ENCODE measurements at regions not wholly inside any gene's neighbourhood (a gene's known extent, or its start where the extent isn't known, plus 50 kb on each side); places are given as distances from the start of the nearest gene placed in this dataset.
"Not testable (repeated sequence)": the region's sequence is repeated elsewhere in the genome, so short reads cannot be mapped to it uniquely, and the experiment has no call there.

DNA sequence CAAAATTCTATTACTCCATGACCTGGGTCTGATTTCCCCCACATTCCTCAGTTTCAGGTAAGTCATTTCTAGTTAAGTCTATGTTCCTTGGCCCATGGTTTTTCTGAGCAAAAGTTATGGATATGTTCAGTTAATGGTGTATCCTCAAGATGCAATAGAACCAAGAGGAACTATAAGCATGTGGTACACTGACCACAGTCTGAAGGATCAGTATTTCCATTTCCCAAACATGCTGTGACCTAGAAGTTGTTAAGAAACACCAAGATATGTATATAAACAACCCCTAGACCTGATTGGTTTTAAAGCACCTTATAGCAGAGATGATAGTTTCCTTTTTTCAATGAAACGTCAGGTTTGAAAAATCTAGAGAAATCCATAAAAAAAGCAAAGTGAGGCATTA, 94.2 kb upstream of the ABCB5 start:
- no peak for DNase-seq

DNA sequence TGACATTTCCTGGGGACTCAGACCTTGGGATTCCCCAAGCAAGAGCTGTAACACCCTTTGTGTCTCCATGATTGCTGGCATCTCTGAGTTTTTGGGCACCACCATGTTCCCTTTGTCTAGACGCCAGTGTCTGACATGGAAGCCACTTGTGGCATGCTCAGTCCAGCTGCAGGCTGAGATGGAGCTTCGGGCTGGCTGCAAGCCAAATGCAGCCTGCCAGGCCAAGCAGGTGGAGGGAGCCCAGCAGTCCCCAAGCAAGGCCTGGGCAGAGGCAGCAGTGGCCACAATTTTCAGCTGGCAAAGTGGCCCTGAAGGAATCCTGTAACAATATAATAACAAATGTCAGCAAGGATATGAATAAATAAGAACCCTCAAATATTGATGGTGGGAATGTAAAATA, 86.2 kb upstream of the ABCB5 start:
- no peak for DNase-seq

DNA sequence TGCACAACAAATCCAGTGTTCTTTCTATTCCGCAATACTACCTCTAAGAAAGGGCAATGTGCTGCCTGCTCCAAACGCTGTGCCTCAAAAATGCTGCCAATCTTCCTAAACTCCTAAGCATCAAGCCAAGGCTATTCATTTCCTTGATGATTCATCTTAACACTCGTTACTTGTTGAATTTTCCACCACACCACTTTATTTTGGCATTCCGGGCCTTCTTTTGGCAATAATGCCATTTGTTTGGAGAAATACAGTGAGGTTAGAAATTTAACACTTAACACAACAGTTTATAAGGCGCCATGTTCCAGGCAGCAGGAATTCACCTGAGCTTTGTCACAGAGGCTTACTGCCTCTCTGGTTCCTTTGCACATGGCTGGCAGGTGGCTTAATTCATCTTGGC, 82.6 kb upstream of the ABCB5 start:
- no peak for DNase-seq

DNA sequence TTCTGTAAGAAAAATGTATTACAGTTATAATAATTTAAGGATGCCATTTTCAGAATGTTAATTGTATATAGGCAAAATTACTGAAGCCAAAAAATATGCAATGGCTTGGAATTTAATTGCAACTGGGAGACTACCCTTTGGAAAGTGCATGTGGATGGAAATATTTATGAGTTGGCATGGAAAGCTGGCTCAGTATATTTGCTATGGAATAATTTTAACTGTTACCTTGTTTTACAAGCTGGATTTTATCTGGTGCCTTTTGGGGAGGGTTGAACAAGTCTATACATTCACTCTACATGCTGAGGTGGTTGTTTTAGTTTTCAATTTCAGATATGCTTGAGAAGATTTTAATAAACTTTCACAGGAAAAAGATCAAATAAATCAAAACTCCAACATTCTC, 80.9 kb upstream of the ABCB5 start:
- DNase-seq = no peak

DNA sequence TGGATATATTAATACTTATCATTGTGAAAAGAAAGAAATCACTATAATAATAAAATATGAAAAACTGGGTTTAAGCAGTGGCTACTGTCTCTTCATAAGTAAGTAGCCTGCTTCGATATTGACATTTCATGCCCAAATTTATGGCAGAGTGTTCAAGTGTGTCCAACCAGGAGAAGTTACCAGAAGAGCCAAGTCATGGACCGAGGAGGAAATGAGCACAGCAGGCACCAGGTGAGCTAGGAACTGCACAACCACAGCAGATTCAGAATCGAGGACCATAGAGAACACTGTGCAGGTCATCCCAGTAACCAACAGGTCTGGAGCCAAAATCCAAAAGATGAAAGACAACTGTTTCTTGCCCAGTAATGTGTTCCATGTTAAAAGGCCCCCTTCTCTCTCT, 79.9 kb upstream of the ABCB5 start:
- DNase-seq = no peak

DNA sequence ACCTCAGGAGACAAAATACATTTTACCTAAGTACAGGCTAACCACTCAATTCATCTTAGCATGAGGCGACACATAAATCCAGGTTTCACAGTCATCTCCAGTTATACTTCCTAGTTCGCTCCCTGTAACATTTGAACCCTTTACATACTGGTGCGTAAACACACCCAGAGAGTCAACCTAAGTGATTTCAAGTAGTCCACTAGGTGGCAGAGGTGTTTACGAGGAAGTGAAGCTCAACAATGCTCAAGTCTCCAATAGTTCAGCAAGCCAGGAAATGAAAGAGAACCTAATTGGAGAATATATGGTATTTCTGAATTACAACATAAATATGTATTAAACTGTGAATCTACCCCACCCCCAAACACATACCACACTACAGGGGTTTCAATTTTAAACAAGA, 76.3 kb upstream of the ABCB5 start:
- no peak for DNase-seq

DNA sequence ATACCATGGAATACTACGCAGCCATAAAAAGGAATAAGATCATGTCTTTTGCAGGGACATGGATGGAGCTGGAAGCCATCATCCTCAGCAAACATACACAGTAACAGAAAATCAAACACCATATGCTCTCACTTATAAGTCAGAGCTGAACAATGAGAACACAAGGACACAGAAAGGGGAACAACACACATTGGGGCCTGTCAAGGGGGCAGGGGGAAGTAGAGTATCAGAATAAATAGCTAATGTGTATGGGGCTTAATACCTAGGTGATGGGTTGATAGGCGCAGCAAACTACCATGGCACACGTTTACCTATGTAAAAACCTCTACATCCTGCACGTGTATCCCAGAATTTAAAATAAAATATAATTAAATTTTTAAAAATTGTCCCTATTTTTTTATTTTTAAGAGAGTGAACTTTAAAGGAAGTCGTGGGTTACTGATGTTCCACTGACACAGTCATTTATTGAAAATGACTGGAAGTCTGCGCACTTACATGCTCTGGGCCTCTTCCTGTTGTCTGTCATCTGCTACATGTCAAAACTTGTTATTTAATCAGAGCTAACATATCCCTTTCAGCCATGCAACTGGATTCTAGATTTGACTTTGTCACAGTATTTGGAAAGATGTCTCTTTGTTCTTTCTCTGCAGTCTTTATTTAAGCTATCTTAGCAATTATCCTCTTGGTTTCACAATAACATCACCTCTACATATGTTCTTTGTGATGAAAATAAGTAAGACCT, 73.7 kb upstream of the ABCB5 start:
- peak; percentile 8 for DNase-seq

DNA sequence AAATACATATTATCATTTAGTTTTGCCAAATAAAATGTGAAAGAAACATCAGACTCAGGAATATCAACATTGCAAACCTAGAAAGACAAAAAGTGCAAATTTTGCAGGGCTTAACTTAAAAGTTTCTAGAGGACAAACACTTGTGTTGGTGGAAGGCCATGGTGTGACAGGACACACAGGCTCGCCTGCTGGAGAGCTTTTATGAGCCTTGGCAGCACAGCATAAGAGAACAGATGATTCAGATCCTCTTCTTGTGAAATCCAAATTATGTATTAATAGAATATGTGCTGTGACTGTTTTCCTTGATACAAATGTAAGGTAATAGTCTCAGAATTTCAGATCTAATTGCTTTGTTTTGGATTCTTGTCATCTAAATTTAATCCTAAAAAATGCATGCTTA, 72.9 kb upstream of the ABCB5 start:
- DNase-seq = no peak

DNA sequence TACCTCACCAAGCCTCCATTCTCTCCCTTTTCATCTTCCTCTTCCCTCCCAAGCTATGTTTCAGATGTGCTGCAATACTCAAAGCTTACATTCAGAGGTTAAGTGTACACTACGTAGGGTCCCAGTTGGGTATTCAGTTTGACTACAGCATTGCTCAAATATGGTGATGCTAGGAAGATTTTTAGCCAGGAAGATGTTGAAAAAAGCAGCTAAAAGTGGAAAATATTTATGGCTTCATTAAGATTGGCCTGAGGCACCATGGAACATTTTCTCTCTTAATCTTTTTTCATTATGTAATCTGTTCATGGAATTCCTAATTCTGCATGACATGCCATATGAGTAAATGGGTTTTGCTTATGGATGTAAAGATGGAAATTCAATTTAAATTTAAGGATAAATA, 72.0 kb upstream of the ABCB5 start:
- no peak for DNase-seq

DNA sequence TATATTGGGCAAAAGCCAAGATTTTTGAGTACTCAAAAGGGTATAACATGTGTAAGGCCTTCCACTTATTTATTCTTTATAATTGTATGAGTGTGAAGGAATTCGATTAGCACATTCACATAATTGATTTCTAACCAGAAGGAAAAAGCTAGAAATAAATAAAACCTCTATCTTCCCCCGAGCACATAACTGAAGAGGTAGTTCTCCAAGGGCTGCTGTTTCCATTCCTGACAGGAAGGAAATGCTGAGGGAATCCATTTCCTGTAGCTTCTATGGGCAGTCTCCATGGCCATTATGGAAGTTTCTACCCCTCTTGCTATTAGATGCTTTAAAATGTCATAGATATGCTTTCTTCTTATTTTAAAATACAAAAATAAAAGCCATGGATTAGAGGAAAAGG, 70.5 kb upstream of the ABCB5 start:
- DNase-seq = no peak

DNA sequence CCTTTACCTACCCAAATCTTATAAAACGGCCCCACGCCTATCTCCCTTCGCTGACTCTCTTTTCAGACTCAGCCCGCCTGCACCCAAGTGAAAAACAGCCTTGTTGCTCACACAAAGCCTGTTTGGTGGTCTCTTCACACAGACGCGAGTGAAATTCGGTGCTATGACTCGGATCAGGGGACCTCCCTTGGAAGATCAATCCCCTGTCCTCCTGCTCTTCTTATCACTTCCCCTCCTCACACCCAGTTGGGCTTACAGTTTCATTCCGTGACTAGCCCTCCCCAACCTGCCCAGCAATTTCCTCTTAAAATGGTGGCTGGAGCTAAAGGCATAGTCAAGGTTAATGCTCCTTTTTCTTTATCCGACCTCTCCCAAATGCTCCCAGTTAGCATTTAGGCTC, 68.5 kb upstream of the ABCB5 start:
- not testable (repeated sequence) for DNase-seq

DNA sequence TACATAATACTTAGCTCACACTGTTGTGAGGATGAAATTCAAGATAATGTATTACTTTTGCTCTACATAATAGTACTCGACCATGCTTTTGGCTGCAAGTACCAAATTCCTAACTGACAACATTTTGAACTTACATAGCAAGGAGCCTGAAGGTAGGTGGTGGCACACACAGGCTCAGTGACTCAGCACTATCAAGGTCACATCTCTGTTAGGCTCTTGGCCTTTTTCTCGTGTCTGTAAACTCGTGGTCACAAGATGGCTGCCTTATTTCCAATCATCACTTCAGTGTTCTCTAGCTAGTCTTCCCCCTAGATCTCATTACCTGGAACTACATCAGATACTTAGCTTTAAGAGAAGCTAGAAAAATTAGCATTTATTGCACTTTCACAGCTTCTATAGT, 61.4 kb upstream of the ABCB5 start:
- DNase-seq = no peak

DNA sequence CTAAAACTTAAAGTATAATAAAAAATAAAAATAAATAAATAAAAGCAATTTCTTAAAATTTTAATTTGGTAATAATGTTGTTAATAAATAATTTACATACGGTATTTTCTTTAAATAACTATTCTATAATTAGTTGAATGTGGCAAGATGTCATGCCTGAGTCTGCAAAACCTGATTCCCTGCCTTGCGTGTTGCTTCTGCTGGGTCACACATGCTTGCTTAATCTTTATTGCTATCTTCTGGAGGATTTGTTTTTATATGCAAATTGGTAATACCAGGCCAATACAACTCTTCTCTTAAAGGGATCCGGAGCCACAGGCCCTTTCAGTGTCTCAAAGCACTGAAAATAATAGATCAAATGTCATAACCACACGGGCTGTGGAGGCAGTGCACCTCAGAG, 59.4 kb upstream of the ABCB5 start:
- DNase-seq = no peak

DNA sequence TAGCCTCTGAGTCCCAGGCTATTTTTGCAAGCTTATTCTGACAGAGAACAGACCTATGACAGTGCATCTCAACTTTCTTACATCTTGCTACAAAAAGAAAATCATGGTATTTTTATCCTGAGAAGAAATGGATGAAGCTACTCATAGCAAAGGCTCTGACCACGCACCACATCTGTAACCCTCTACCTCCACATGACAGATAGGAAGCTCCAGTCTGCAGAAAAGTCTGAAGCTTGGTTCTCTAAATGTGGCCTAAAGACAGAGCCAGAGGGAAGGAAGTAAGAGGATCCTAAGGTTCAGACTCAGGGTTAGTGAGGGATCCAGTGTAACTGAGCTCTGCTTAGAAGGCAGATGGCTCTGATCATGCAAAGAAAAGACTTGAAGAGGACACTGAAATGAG, 58.4 kb upstream of the ABCB5 start:
- DNase-seq = no peak

DNA sequence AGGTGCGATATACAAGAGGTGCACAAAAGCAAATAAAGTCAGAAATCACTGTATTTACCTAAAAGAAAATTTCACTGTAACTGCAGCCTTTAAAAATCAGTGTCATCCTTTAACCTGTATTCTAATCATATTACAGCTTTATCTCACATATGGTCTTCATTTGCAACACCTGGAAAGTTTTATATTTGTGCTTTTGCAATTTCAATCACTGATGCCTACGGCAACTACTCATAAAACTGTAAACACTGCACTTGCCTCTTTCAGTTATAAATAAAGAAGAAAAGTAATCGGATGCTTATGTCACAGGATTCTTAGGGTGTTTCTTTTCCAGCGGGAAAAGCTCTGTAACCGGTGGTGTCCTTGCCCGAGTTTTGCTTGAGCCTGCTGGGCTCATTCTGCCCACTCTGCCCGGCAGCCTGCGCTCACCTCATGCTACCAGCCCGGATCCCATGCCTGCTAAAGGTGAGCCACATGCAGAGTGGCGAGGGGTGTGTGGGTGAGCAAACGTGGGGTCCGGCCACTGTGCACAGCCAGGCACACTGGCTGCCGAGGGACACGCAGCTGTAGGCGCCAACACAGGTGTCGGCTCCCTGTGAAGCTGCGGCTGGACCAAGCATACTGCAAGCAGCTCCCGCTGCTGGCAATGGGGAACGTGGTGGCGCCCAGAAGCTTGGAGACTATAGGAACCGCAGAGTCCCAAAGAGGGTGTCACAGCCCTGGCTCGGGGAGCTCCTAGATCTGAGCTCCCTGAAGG, 56.3 kb upstream of the ABCB5 start:
- DNase-seq = no peak

DNA sequence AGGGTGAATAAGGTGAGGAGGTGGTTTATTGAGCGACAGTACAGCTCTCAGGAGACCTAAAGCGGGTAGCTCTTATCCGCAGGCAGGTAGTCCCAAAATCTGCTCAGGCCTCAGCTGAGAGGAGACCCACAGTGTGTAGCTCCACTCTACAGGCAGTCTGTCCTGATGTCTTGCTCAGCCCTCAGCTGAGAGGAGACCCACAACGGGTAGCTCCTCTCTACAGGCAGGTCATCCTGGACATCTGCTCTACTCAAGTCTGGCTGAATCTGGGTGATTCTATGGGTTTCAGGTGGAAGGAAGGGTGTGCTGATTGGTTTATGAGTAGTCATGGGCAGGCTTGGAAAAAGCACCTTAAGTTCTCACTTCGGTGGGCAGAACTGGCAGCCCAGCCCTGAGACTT, 55.6 kb upstream of the ABCB5 start:
- DNase-seq = no peak

DNA sequence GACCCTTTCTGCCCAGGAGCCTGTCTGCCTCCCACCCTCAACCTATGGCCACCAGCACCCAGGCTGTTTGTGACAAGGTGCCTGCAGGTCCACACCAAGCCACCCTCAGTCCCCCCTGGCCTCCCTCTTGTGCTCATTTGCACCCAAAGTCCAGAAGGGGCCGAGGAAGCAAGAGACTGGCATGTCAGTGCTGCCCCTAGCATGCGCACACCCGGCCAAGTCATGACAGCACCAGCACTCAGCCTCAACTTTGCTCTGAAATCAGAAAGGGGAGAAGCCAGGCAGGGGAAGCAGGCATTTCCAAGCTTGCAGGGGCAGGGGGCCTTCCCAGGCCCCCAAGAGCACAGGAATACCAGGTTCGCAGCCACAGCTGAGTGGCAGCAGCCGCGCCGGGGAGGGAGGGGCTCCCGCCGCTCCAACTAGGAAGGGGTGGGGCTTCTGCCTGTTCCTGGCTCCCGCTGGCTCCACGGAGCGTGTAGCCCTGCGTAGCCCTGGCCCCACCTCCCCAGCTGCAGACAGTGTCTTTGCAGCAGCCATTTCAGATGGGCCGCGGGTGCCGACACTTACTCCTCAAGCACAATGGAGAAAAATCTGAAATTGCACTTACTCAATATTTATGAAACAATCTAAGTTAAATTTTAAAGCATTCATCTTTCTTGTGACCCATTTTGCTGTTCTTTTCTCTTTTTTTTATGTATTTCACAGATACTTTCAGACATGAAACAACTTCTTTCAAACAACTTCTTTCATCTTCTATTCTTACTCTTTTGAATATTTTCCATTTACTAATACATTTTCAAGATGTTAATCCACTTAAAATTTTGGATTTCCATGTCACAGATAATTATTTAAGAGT, 54.9 kb upstream of the ABCB5 start:
- DNase-seq = no peak

DNA sequence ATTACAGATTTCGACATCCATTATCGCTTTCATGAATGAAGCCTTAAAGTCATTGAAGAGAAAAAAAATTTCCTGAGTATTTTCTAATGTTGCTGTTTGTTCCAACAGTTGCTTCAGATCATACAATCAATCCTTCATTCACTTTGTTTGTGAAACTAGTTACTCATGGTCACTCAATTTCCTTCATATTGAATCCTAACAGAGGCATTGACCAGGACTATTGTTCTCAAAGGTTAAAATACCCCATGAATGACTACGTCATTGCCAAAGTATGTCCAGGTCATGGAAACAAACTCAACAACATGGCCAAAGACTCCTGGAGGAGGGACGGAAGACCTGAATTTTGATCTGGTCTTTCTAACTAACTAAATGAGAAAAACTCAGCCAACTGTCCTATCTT, 54.0 kb upstream of the ABCB5 start:
- DNase-seq = no peak

DNA sequence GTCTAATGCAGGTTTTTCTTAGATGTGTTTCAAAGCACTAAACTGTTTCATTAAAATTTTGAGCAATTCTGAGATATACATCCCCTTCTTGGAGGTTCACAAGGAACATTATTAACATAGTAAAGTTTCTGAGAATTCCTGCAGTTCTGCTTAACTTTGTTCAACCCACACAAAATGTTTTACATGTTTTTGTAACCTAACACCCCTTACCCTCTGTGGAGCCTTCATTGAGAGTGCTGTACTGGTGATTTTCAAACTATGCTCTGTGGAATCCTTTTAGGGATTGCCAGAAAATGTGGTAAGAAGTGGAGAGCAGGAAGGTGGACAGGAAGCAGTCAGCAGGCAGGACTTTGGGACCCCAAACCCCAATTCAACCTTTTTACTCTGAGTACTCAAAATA, 53.6 kb upstream of the ABCB5 start:
- DNase-seq = no peak

DNA sequence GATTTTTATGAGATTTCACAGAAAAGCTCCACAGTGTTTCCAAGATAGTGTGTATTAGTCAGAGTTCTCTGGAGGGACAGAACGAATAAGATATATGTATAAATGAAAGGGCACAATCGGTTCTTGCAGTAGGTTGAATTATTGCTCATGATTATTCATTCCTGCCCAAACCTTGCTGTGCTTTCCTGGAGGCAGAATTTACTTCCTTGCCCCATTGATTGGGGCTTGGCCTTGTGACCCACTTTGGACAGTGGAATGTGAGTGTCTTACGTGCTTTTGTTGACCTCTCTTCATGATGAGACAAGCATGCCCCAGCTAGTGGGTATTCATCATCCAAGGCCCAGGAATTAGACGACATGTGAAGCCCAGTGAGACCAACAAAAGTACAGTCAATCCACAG, 53.0 kb upstream of the ABCB5 start:
- no peak for DNase-seq

All from NCI-H1417 treated with DMSO at 0.1 percent for 48 hours (cell line).